ENCODE measurements at regions not wholly inside any gene's neighbourhood (a gene's known extent, or its start where the extent isn't known, plus 50 kb on each side); places are given as distances from the start of the nearest gene placed in this dataset.

GRCh38 chr1:5708346-5709245 lies 283.6 kb downstream of the NPHP4 start (continued):
- no peak for TF ChIP-seq USF1 (IDR thresholded peaks at IDR 0.05; ENCODE audit: borderline replicate concordance, extremely low read length, insufficient read depth, low read depth, low read length)
- TF ChIP-seq NBN (IDR thresholded peaks at IDR 0.05), result no peak
- no peak for TF ChIP-seq MAX (IDR thresholded peaks at IDR 0.05; ENCODE audit: low read depth, low read length)
- no peak for TF ChIP-seq MEF2A (IDR thresholded peaks at IDR 0.05; ENCODE audit: insufficient read depth, low read depth, low read length)
- TF ChIP-seq NRF1 (conservative IDR thresholded peaks at IDR 0.05; ENCODE audit: low read depth, low read length), result no peak
- TF ChIP-seq TCF12 (IDR thresholded peaks at IDR 0.05; ENCODE audit: low read depth, low read length), result no peak
- no peak for TF ChIP-seq BHLHE40 (IDR thresholded peaks at IDR 0.05; ENCODE audit: borderline replicate concordance in 1 of 2, low read depth in 2 of 2, low read length in 1 of 2)
- TF ChIP-seq REST (IDR thresholded peaks at IDR 0.05; ENCODE audit: low read depth, low read length), result no peak
- no peak for TF ChIP-seq IRF3 (IDR thresholded peaks at IDR 0.05)
- no peak for TF ChIP-seq ZZZ3 (IDR thresholded peaks at IDR 0.05; ENCODE audit: control insufficient read depth, insufficient read length, low read depth)
- TF ChIP-seq STAT1 (conservative IDR thresholded peaks at IDR 0.05), result no peak
- TF ChIP-seq RCOR1 (conservative IDR thresholded peaks at IDR 0.05; ENCODE audit: low read depth, low read length), result no peak
- TF ChIP-seq ASH2L (IDR thresholded peaks at IDR 0.05; ENCODE audit: borderline replicate concordance, low read depth), result no peak
